ENCODE measurements at regions not wholly inside any gene's neighbourhood (a gene's known extent, or its start where the extent isn't known, plus 50 kb on each side); places are given as distances from the start of the nearest gene placed in this dataset.

DNA sequence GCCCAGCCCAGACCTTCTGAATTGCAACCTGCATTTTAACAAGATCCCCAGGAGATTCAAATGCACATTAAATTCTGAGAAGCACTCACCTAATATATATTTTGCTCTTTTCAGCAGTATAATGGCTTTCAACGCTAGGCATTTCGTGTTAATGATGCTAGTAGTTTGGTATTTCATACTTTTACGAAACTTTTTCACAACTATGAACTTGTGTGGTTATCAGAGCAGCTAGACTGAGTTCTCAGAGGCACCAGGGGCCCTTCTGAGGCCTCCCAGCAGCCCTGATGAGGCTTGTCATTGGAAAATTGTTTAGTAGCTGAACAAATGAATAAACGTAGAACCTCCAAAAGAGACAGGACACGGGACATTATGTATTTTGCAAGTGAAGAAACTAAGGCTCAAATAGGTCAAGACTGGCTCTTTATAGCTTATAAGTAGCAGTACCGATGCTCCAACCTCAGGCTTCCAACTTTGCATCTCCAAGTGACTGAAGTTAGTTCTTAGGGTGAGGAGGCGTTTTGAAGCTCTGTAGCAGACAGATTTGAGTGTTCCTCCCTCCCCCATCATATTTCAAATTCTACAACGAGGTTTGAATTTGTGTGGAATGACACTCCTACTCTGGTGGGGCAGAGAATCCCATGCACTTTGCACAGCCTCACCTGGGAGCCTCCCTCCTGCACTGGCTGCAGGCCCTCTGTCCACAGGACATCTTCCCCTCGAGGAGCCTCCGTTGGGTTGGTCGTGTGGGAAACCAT, 121.1 kb upstream of the SLC25A48 start (continued):
- no peak for TF ChIP-seq CHD7 (IDR thresholded peaks at IDR 0.05; ENCODE audit: insufficient replicate concordance, low read length)
- no peak for TF ChIP-seq POLR2A (IDR thresholded peaks at IDR 0.05; ENCODE audit: control extremely low read depth in 1 of 2, low read depth in 2 of 2, low read length in 2 of 2)
- TF ChIP-seq NANOG (IDR thresholded peaks at IDR 0.05; ENCODE audit: insufficient read depth, low read depth, low read length, poor library complexity, severe bottlenecking): no peak
- TF ChIP-seq HDAC6 (IDR thresholded peaks at IDR 0.05; ENCODE audit: low read depth, low read length): no peak
- no peak for TF ChIP-seq TAF1 (IDR thresholded peaks at IDR 0.05; ENCODE audit: low read depth, low read length)
- no peak for TF ChIP-seq SRF (IDR thresholded peaks at IDR 0.05; ENCODE audit: low read depth, low read length)
- no peak for TF ChIP-seq ZNF274 (IDR thresholded peaks at IDR 0.05; ENCODE audit: borderline replicate concordance, extremely low read depth, low read length)
- no peak for TF ChIP-seq SIRT6 (IDR thresholded peaks at IDR 0.05; ENCODE audit: low read length)

All from H1 (cell line).